T47D (cell line): ENCODE measurements at regions not wholly inside any gene's neighbourhood (a gene's known extent, or its start where the extent isn't known, plus 50 kb on each side); places are given as distances from the start of the nearest gene placed in this dataset.

Source experiments
- DNase-seq, 2 experiments: peaks; one replicate each; pipeline versions ENCODE4 v3.0.0 to v3.0.0-alpha.2; 2011 to 2012; ENCODE audit warnings: low read depth in 1 of 2, low spot score in 1 of 2
- JUND ChIP-seq: IDR thresholded peaks from 2 replicates; pipeline ENCODE4 v1.6.1; 2012; ENCODE audit warnings: low read depth
- in situ Hi-C: cut with HindIII; loops from 2 replicates; pipeline ENCODE4 v1.10.0; 2016; ENCODE audit warnings: low sequenced_read_pairs, low pct_unique_long_range_greater_than_20kb

DNA sequence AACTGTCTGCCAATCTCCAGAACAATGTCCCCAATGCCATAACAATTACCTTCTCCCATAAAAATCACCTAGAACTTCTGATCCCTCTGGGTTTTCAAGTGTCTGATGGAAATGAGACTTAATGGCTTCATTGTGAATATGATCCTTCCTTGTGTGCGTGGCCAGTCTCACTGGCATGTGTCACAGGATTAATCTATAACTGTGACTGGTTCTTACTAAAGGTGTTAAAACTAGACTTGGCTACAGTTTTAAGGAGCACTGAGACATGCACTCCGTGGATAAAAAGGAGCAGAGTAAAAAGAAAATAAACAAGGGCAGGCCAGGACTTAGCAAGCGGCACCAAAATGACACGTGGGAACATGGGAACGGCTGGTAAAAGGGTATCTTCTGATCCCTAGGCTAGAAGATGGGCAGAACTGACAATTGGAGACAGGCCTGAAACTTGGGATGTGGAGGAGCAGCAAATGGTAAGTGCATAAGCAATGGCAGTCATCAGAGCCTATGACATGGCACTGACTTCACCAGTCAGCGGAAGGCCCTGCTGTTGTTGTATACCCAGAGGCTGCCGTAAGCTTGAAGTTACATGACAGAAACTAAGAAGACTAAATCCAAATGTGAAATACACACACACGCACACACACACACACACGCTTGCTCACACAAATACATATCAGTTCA, 256.6 kb upstream of the NOCT start:
- in situ Hi-C loops, result no loop called here
- no peak for TF ChIP-seq JUND
- DNase-seq, result no peak

DNA sequence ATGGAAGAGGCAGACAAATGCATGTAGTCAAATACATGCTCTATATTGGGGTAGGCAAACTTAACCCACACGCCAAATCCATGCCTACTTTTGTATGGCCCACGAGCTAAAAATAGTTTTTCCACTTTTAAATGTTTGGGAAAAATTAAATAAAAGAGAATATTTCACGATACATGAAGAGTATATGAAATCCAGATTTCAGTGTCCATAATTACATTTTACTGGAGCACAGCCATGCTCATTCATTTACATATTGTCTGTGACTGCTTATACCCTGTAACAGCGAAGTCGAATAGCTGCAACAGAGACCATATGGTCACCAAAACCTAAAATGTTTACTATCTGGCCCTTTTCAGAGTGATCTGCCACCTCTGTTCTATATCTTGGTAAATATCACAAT, 257.4 kb upstream of the NOCT start:
- TF ChIP-seq JUND, result no peak
- in situ Hi-C loops, result no loop called here
- DNase-seq, result no peak

DNA sequence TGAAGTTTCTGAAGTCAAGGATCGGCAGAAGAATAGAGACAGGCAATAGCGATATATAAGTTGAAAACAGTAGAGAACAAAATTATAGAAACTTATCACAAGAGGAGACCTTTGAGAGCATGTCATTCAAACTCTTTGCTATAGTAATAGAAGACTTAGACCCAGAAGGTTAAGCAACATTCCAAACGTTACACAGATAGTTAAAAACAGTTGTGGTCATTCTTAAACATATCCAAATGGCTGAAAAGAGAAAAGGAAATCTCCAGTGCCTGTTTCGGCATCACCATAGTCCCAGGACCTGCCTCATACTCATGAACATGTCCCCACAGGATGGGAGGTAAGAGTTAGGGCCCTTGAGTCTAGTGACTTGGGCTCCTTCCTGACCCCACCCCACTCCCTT, 258.1 kb upstream of the NOCT start:
- in situ Hi-C loops, result no loop called here
- no peak for DNase-seq
- TF ChIP-seq JUND, result no peak

DNA sequence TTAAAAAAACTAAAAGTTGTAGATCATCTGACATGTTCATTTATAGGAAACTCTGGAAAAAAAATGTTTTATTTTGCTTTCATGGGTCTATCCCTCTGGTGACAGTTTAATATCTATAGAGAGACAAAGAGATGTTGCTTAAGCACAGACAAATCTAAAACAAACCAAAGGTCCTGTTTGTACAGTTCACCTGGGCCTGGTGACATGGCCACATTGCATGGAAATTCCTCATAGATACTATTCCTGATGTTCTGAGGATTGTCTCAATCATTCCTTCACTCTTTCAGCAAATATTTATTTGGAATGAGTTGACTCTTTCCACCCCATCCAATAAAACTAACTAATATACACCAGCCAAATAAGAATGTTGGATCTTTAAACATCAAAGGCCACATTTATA, 259.1 kb upstream of the NOCT start:
- DNase-seq, result no peak

DNA sequence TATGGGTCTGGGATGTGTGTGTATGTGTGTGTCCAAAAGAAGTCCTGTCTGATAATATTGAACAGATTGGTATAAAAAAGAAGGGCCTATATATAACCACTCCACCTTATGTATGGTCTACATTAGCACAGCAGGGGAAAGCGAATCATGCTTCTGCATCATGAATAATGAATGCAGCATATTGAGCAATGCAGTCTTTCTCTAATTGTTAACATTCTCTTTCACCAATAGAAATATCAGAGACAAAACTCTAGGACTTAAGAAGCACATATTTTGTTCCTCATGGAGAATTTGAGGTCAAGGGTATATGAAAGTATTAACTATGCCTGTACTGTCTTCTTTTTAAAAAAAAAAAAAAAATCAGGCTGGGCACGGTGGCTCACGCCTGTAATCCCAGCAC, 264.3 kb upstream of the NOCT start:
- no peak for DNase-seq
- TF ChIP-seq JUND, result no peak
- in situ Hi-C loops, result no loop called here

More for the DNA sequence above, 259.1 kb upstream of the NOCT start:
- in situ Hi-C loops, result no loop called here
- TF ChIP-seq JUND, result no peak

DNA sequence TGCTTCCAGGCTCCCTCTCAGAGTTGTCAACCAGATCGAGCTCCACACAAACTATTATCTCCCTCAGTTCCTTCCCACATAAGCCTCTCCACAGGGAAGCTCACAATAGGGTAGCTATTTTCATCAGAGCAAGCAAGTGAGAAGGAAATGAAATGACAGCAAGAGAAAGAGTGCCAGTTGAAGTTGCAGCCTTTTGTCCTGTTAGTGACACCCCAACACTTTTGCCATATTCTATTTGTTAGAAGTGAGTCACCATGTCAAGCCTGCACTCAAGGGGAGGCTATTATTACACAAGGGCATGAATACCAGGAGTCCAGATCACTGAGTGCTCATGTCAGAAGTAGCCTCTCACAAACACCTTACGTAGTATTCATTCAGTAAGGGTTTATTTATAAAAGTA, 266.3 kb upstream of the NOCT start:
- TF ChIP-seq JUND, result no peak
- in situ Hi-C loops, result no loop called here
- DNase-seq, result no peak

DNA sequence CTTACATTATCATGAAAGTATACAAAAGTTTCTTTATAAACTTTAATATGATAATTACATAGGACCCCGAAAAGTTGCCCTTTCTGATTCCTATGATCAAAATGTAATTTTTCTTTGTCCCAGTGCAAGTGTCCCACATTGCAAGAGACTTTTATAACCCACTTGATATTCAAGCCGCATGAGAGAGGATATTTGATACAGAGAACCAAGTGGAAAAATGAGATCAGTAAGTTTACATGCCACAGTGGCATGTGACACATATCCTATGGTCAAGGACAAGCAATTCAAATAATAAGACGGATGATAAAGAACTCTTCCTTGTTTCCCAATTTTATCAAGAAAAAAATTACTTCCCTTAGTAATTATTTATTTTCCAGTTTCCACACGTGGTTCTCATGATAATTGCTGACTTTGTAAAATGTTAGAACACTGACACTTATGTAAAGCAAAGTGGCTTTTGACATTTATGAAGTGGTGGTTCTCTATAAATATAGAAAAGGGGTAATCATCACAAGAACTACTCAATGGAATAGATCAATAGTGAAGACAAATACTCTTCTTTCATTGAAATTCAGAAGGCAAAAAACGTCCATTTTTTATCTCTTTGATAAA, 273.7 kb upstream of the NOCT start:
- DNase-seq, result no peak
- in situ Hi-C loops, result no loop called here
- no peak for TF ChIP-seq JUND

DNA sequence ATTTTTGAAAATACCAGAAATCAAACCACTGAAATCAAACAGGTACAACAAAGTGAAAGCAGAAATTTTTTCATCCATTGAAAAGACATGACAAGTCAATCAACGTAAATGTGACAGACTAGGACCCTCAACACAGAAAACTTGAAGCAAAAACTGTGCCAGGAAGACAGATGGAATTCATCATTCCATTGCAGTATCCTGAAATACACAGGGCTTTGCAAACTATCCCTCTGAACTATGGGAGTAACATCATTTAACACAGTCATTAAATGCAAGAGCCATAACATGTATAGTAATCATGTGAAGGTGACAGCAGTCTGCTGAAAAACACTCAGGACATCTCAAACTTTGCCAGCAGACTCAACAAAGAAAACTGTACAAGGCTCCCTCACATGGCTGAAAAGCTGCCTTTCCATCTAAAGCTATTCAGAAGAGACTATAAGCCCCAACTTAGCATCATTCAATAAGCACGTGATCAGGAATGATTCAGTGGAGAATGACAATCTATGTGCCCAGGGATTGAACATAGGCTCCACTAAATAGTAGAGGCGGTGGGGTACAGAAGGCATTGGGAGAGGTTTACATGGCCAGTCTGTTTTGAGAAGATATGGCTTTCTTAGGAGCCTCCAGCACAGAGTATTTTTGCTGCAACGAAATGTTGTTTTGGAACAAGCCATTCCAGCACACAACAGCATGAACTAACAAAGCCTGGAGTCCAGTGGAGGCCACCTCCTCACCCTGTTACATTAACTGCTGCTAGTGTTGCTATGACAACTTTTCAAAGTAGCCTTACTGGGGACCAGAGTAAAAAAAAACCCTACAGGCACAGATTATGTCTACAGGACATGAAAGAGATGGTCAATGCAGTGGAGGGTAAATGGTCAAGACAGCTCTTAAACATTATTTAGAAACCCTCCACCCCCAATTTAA, 274.5 kb upstream of the NOCT start:
- TF ChIP-seq JUND, result no peak
- in situ Hi-C loops, result no loop called here
- DNase-seq, result no peak

DNA sequence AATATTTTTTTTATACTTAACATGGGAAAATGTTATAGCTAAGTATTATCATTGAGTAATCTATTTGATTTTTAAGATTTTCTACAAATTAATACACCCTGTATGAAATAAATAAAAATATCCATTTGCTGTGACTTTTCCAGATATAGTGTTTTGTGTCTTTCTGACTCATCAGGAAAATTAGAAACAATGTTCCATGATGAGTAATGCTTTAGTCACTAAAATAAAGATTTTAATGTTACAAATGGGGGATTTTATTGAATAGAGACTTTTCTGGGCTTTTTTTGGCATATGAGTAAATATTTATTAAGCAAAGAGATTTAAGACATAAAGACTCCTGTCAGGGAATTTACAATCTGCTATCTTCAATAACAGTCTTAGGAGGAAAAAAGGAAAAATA, 279.2 kb upstream of the NOCT start:
- no peak for DNase-seq
- in situ Hi-C loops, result no loop called here
- no peak for TF ChIP-seq JUND

DNA sequence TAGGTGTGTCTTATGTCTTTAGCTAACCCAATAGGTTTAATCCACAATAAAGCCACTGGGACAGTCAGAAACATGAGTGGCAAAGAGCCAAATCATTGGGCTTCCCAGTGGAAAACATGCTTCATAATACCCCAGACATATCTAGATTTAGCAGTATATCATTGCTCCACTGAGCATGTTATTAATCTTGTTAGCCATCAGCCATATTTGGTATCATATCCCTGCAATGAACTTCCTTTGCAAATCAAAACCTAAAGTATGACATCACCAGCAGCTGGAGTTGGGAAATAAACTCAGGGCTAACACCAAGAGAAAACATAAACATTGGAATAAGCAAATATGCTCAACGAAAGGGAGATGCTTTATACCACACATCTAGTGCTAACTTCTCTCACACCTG, 280.8 kb upstream of the NOCT start:
- in situ Hi-C loops, result no loop called here
- no peak for DNase-seq
- no peak for TF ChIP-seq JUND

DNA sequence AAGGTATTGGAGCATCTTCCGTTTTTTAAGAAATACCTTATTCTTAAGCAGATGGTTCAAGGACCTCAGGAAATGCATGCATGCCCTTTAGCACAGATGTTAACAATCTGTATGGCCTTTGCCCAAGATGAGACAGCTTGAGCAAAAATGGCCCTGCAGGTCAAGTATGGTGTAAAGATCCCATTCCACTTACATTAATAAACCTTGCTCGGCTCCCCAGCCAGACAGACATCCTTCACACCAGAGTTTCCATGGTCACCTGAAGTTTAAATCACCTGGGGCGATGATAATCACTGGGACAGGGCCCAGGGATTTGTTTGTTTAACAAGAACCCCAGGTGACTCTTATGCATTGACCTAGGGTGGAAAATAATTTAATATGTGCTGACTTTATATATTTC, 287.0 kb upstream of the NOCT start:
- no peak for DNase-seq
- in situ Hi-C loops, result no loop called here
- TF ChIP-seq JUND, result no peak

DNA sequence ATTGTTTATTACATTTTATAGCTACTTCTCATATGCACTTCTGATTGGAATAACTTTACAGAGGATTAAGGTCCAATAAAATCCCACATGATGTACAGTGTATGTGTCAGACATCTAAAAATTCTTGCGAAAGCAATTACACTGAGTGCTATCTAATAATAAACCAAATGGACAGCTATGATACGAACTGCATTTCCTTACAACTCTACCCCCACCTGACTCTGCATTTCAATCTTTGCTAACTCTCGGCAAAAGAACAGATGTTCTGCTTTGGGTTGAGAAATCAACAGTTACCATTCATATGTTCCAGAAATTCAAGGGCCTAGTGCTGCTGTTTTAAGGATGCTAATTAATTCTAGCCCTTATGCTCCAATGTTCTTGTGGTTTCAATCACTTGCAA, 287.9 kb upstream of the NOCT start:
- TF ChIP-seq JUND, result no peak
- no peak for DNase-seq
- in situ Hi-C loops, result no loop called here

DNA sequence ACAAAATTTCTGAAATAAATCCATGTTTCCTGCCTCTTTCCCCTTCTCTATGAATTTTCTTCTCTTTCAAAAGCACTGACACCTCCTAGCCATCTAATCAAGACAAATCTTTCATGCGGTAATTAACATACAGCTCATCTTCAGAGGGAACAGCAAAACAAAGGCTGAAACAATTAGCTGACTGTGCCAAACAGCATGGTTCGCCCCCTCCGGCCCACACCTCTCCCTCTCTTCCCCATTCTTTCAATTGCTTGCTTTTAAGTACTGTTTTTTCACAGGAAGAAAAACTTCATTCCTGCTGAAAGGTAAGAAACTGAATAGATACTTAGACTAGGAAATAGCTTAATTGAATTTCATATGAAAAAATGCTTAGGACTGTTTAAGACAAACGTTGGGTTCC, 291.1 kb upstream of the NOCT start:
- TF ChIP-seq JUND, result no peak
- in situ Hi-C loops, result no loop called here
- no peak for DNase-seq
